Vagina (tissue), 2 donors: ENCODE measurements at regions not wholly inside any gene's neighbourhood (a gene's known extent, or its start where the extent isn't known, plus 50 kb on each side); places are given as distances from the start of the nearest gene placed in this dataset.

ENCODE experiments used
- POLR2A ChIP-seq, 2 donors: fragments of 450-650 bp; IDR thresholded peaks; one replicate each; pipeline ENCODE4 v1.6.1; 2017; ENCODE audit warnings: antibody characterized with exemption in 2 of 2, mild to moderate bottlenecking in 2 of 2, moderate library complexity in 2 of 2
- POLR2AphosphoS5 ChIP-seq, 2 donors: sonication (generic); formaldehyde crosslinking; IDR thresholded peaks; one replicate each; pipeline ENCODE4 v1.9.0; 2017; ENCODE audit warnings: antibody characterized with exemption in 2 of 2, mild to moderate bottlenecking in 2 of 2, low read depth in 1 of 2; ENCODE audit not compliant: insufficient read depth in 1 of 2
- TF ChIP-seq, protein P1 (sequence below), 3 experiments: fragments of 450-650 bp in 2 of 3; fragments of 200-600 bp in 1 of 3; sonication (generic) in 1 of 3; IDR thresholded peaks; one replicate each; pipeline ENCODE4 v1.5.1; 2017 to 2019; ENCODE audit warnings: antibody characterized with exemption in 3 of 3, mild to moderate bottlenecking in 2 of 3, moderate library complexity in 2 of 3

- TF ChIP-seq POLR2AphosphoS5 (IDR thresholded peaks at IDR 0.05; ENCODE audit: insufficient read depth in 1 of 2, low read depth in 1 of 2) (no peak), POLR2A (IDR thresholded peaks at IDR 0.05) (no peak)
- TF ChIP-seq, protein P1, sequence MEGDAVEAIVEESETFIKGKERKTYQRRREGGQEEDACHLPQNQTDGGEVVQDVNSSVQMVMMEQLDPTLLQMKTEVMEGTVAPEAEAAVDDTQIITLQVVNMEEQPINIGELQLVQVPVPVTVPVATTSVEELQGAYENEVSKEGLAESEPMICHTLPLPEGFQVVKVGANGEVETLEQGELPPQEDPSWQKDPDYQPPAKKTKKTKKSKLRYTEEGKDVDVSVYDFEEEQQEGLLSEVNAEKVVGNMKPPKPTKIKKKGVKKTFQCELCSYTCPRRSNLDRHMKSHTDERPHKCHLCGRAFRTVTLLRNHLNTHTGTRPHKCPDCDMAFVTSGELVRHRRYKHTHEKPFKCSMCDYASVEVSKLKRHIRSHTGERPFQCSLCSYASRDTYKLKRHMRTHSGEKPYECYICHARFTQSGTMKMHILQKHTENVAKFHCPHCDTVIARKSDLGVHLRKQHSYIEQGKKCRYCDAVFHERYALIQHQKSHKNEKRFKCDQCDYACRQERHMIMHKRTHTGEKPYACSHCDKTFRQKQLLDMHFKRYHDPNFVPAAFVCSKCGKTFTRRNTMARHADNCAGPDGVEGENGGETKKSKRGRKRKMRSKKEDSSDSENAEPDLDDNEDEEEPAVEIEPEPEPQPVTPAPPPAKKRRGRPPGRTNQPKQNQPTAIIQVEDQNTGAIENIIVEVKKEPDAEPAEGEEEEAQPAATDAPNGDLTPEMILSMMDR (IDR thresholded peaks at IDR 0.05) = peak; percentile 30 to 44 (median 40)
Observed at GRCh38 chr3:94249491-94250079, 186.7 kb downstream of the NSUN3 start.
